HepG2 (cell line): ENCODE measurements at regions not wholly inside any gene's neighbourhood (a gene's known extent, or its start where the extent isn't known, plus 50 kb on each side); places are given as distances from the start of the nearest gene placed in this dataset.

ENCODE experiments used
- ARID2 ChIP-seq: sonication (generic); formaldehyde crosslinking; IDR thresholded peaks from 2 replicates; pipeline ENCODE4 v1.8.1; 2022; ENCODE audit warnings: mild to moderate bottlenecking, missing genetic modification reagents, borderline replicate concordance
- BORCS8-MEF2B ChIP-seq: sonication (generic); formaldehyde crosslinking; IDR thresholded peaks from 2 replicates; pipeline ENCODE4 v1.8.0; 2022; ENCODE audit warnings: mild to moderate bottlenecking, missing genetic modification reagents
- E2F1 ChIP-seq: sonication (generic); formaldehyde crosslinking; IDR thresholded peaks from 2 replicates; pipeline ENCODE4 v1.5.0; 2020; ENCODE audit warnings: missing genetic modification reagents
- FOXA1 ChIP-seq, 2 experiments: fragments of 450-650 bp in 1 of 2; sonication (generic) in 1 of 2; formaldehyde crosslinking in 1 of 2; IDR thresholded peaks; 2 replicates each; pipeline versions ENCODE4 v1.4.0 to v1.6.1; 2016 to 2020; ENCODE audit warnings: missing genetic modification reagents in 1 of 2
- FOXA3 ChIP-seq: IDR thresholded peaks from 2 replicates; pipeline ENCODE4 v1.6.1; 2016; ENCODE audit warnings: missing genetic modification reagents, missing compliant biosample characterization
- RELA ChIP-seq: sonication (generic); formaldehyde crosslinking; IDR thresholded peaks from 2 replicates; pipeline ENCODE4 v1.4.0; 2020; ENCODE audit warnings: missing genetic modification reagents
- SMC3 ChIP-seq: IDR thresholded peaks from 2 replicates; pipeline ENCODE4 v1.6.1; 2011; ENCODE audit warnings: low read length, improper control_type of control experiment
- TCF12 ChIP-seq, 2 experiments: fragments of 450-650 bp in 1 of 2; sonication (generic) in 1 of 2; formaldehyde crosslinking in 1 of 2; IDR thresholded peaks; 2 replicates each; pipeline versions ENCODE4 v1.6.1 to v1.8.0; 2017 to 2022; ENCODE audit warnings: antibody characterized with exemption in 1 of 2, mild to moderate bottlenecking in 1 of 2, missing genetic modification reagents in 1 of 2, moderate library complexity in 1 of 2
- XBP1 ChIP-seq: sonication (generic); formaldehyde crosslinking; IDR thresholded peaks from 2 replicates; pipeline ENCODE4 v1.5.0; 2020; ENCODE audit warnings: missing genetic modification reagents
- ZBTB49 ChIP-seq: sonication (generic); formaldehyde crosslinking; IDR thresholded peaks from 2 replicates; pipeline ENCODE4 v1.4.0; 2020; ENCODE audit warnings: missing genetic modification reagents, borderline replicate concordance
- ZBTB7A ChIP-seq: sonication (generic); formaldehyde crosslinking; IDR thresholded peaks from 2 replicates; pipeline ENCODE4 v1.8.0; 2022; ENCODE audit warnings: mild to moderate bottlenecking, missing genetic modification reagents
- ZFX ChIP-seq: sonication (generic); formaldehyde crosslinking; IDR thresholded peaks from 2 replicates; pipeline ENCODE4 v1.4.0; 2020; ENCODE audit warnings: mild to moderate bottlenecking, low read depth, missing genetic modification reagents, moderate library complexity
- ZNF280D ChIP-seq: sonication (generic); formaldehyde crosslinking; IDR thresholded peaks from 2 replicates; pipeline ENCODE4 v1.5.1; 2020; ENCODE audit warnings: mild to moderate bottlenecking, missing genetic modification reagents
- ZNF331 ChIP-seq: sonication (generic); formaldehyde crosslinking; IDR thresholded peaks from 2 replicates; pipeline ENCODE4 v1.4.0; 2020; ENCODE audit warnings: missing genetic modification reagents
- ZNF354B ChIP-seq: sonication (generic); formaldehyde crosslinking; IDR thresholded peaks from 2 replicates; pipeline ENCODE4 v1.8.0; 2022; ENCODE audit warnings: mild to moderate bottlenecking, missing genetic modification reagents
- ZNF558 ChIP-seq: sonication (generic); formaldehyde crosslinking; IDR thresholded peaks from 2 replicates; pipeline ENCODE4 v1.9.0; 2022; ENCODE audit warnings: mild to moderate bottlenecking, missing genetic modification reagents, borderline replicate concordance
- ZNF773 ChIP-seq: sonication (generic); formaldehyde crosslinking; IDR thresholded peaks from 2 replicates; pipeline ENCODE4 v1.4.0; 2020; ENCODE audit warnings: missing genetic modification reagents, borderline replicate concordance
- ZNF792 ChIP-seq: IDR thresholded peaks from 2 replicates; pipeline ENCODE4 v1.6.1; 2016
- TF ChIP-seq, protein P1 (sequence below): sonication (generic); formaldehyde crosslinking; IDR thresholded peaks from 2 replicates; pipeline ENCODE4 v1.9.0; 2022; ENCODE audit warnings: low read depth, missing genetic modification reagents
- TF ChIP-seq, protein P2 (sequence below): sonication (generic); formaldehyde crosslinking; IDR thresholded peaks from 2 replicates; pipeline ENCODE4 v1.5.0; 2020; ENCODE audit warnings: mild to moderate bottlenecking, missing genetic modification reagents

DNA sequence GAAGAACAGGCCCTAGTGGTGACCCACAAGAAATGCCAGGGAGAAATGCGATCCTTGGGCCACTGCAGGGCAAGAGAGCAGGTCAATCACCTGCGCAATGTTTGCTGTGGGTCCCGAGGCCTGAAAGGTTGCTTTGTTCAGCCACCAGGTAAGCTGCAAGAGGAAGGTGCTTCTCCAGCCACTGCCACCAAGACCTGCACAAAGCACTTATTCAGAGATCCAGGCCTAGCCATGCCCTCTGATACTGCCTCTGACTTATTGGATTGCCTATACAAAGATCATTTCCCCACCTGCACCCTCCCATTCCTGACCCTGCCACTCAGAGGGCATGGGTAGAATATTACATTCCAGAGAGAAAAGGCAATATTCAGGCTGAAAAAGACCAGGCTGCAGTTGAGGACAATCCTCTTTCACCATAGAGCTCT, 349.4 kb upstream of the NFIA start (continued):
- TF ChIP-seq ZBTB7A: no peak
- TF ChIP-seq ARID2 (CRISPR knock-in tag): no peak
- TF ChIP-seq ZNF280D (CRISPR knock-in tag): no peak
- TF ChIP-seq ZNF558 (CRISPR knock-in tag): no peak
- TF ChIP-seq ZNF773 (CRISPR knock-in tag): no peak
- TF ChIP-seq FOXA3 (CRISPR knock-in tag): 0 out of 2 replicates have a peak, but pooled peaks have one; percentile 7
- no peak for TF ChIP-seq XBP1 (CRISPR knock-in tag)
- no peak for TF ChIP-seq E2F1
- TF ChIP-seq ZNF354B (CRISPR knock-in tag): no peak
- TF ChIP-seq BORCS8-MEF2B (CRISPR knock-in tag): no peak
- no peak for TF ChIP-seq ZNF792 (CRISPR knock-in tag)
- no peak for TF ChIP-seq ZBTB49 (CRISPR knock-in tag)
- TF ChIP-seq, protein P1, sequence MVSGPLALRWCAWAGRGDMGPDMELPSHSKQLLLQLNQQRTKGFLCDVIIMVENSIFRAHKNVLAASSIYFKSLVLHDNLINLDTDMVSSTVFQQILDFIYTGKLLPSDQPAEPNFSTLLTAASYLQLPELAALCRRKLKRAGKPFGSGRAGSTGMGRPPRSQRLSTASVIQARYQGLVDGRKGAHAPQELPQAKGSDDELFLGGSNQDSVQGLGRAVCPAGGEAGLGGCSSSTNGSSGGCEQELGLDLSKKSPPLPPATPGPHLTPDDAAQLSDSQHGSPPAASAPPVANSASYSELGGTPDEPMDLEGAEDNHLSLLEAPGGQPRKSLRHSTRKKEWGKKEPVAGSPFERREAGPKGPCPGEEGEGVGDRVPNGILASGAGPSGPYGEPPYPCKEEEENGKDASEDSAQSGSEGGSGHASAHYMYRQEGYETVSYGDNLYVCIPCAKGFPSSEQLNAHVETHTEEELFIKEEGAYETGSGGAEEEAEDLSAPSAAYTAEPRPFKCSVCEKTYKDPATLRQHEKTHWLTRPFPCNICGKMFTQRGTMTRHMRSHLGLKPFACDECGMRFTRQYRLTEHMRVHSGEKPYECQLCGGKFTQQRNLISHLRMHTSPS (CRISPR knock-in tag): peak; percentile 51
- no peak for TF ChIP-seq FOXA1 (IDR thresholded peaks at IDR 0.05)
- peak; percentile 70 for TF ChIP-seq FOXA1 (CRISPR knock-in tag; IDR thresholded peaks at IDR 0.05)
- TF ChIP-seq ZFX (CRISPR knock-in tag): no peak
- no peak for TF ChIP-seq SMC3
- TF ChIP-seq, protein P2, sequence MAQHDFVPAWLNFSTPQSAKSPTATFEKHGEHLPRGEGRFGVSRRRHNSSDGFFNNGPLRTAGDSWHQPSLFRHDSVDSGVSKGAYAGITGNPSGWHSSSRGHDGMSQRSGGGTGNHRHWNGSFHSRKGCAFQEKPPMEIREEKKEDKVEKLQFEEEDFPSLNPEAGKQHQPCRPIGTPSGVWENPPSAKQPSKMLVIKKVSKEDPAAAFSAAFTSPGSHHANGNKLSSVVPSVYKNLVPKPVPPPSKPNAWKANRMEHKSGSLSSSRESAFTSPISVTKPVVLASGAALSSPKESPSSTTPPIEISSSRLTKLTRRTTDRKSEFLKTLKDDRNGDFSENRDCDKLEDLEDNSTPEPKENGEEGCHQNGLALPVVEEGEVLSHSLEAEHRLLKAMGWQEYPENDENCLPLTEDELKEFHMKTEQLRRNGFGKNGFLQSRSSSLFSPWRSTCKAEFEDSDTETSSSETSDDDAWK (CRISPR knock-in tag): no peak
- TF ChIP-seq RELA: no peak
- no peak for TF ChIP-seq TCF12 (IDR thresholded peaks at IDR 0.05)
- TF ChIP-seq TCF12 (CRISPR knock-in tag; IDR thresholded peaks at IDR 0.05): 0 out of 2 replicates have a peak, but pooled peaks have one; percentile 32
- no peak; the same call in 1 of the 2 replicates for TF ChIP-seq ZNF331 (CRISPR knock-in tag)
